Lower lobe of right lung (tissue), 2 donors: ENCODE measurements at regions not wholly inside any gene's neighbourhood (a gene's known extent, or its start where the extent isn't known, plus 50 kb on each side); places are given as distances from the start of the nearest gene placed in this dataset.

Experiments used
- ATAC-seq, 2 donors: fragments of 200-7000 bp; cut with Tn5 transposase; one replicate each; pipeline ENCODE4 v1.9.1; 2020 to 2022; ENCODE audit warnings: mild to moderate bottlenecking in 2 of 2, moderate library complexity in 2 of 2
- DNase-seq: peaks from one replicate; pipeline ENCODE4 v3.0.0-alpha.2; 2020
- H3K27ac ChIP-seq: fragments of 200-600 bp; one replicate; pipeline ENCODE4 v1.8.0; 2022
- H3K27me3 ChIP-seq: fragments of 200-600 bp; one replicate; pipeline ENCODE4 v1.8.0; 2022; ENCODE audit warnings: low read depth
- H3K36me3 ChIP-seq: fragments of 200-600 bp; one replicate; pipeline ENCODE4 v1.8.0; 2022; ENCODE audit warnings: mild to moderate bottlenecking
- H3K4me1 ChIP-seq: fragments of 200-600 bp; one replicate; pipeline ENCODE4 v1.8.0; 2022
- H3K4me3 ChIP-seq: fragments of 200-600 bp; one replicate; pipeline ENCODE4 v1.8.0; 2022; ENCODE audit warnings: mild to moderate bottlenecking
- H3K9me3 ChIP-seq: fragments of 200-600 bp; one replicate; pipeline ENCODE4 v1.8.0; 2022
- CTCF ChIP-seq: fragments of 200-600 bp; IDR thresholded peaks from one replicate; pipeline ENCODE4 v1.8.0; 2022; ENCODE audit warnings: antibody characterized with exemption, mild to moderate bottlenecking
- intact Hi-C: fragments of 100-400 bp; cut with DNase I; formaldehyde crosslinking; loops from one replicate; pipeline ENCODE4 v1.11.0; 2022
- donor health status: DM: no; HTN: yes; CAD: no; lungs with severe emphysema.

- no peak for ATAC-seq
- TF ChIP-seq CTCF: no peak
- Histone ChIP-seq H3K4me3 (no peak overlapping the region), H3K27ac (no peak overlapping the region), H3K36me3 (no peaks in the 10 kb centered on the region), H3K9me3 (no peaks in the 10 kb centered on the region), H3K4me1 (no peaks in the 10 kb centered on the region), H3K27me3 (no peaks in the 10 kb centered on the region)
- intact Hi-C loops: no loop called here
- no peak for DNase-seq
Measured at GRCh38 chr3:189056646-189057335, 115.0 kb upstream of the TPRG1 start.

- Histone ChIP-seq H3K4me3 (no peak overlapping the region), H3K27me3 (no peaks in the 10 kb centered on the region), H3K4me1 (no peaks in the 10 kb centered on the region), H3K36me3 (no peaks in the 10 kb centered on the region), H3K9me3 (no peaks in the 10 kb centered on the region), H3K27ac (no peak overlapping the region)
- intact Hi-C loops: no loop called here
- TF ChIP-seq CTCF: no peak
- DNase-seq (no peak), ATAC-seq (no peak)
Measured at GRCh38 chr3:189057369-189057768, 114.4 kb upstream of the TPRG1 start.

- no peaks in the 10 kb centered on the region for H3K36me3 ChIP-seq
- no peak for TF ChIP-seq CTCF
- H3K27me3 ChIP-seq: no peaks in the 10 kb centered on the region
- ATAC-seq: no peak
- H3K4me3 ChIP-seq: no peak overlapping the region
- peaks cover 6% of the 10 kb centered on the region for H3K9me3 ChIP-seq
- intact Hi-C loops: no loop called here
- H3K27ac ChIP-seq: no peak overlapping the region
- no peaks in the 10 kb centered on the region for H3K4me1 ChIP-seq
- DNase-seq: no peak
Measured at GRCh38 chr3:189058071-189058470, 113.7 kb upstream of the TPRG1 start.

GRCh38 chr3:189070965-189071364 is 100.8 kb upstream of the TPRG1 start:
- no peak overlapping the region for H3K4me3 ChIP-seq
- no peak overlapping the region for H3K27ac ChIP-seq
- intact Hi-C loops: no loop called here
- H3K36me3 ChIP-seq: no peaks in the 10 kb centered on the region
- no peaks in the 10 kb centered on the region for H3K27me3 ChIP-seq
- no peak for ATAC-seq
- H3K9me3 ChIP-seq: no peaks in the 10 kb centered on the region
- DNase-seq: no peak
- TF ChIP-seq CTCF: no peak
- H3K4me1 ChIP-seq: no peaks in the 10 kb centered on the region

GRCh38 chr3:189071446-189071845 is 100.3 kb upstream of the TPRG1 start:
- ATAC-seq: no peak
- no peaks in the 10 kb centered on the region for H3K9me3 ChIP-seq

More at GRCh38 chr3:189071446-189071845, 100.3 kb upstream of the TPRG1 start:
- no peaks in the 10 kb centered on the region for H3K36me3 ChIP-seq
- no peak for DNase-seq
- H3K4me3 ChIP-seq: no peak overlapping the region
- intact Hi-C loops: no loop called here
- no peaks in the 10 kb centered on the region for H3K27me3 ChIP-seq
- no peak overlapping the region for H3K27ac ChIP-seq
- TF ChIP-seq CTCF: no peak
- no peaks in the 10 kb centered on the region for H3K4me1 ChIP-seq
